Chondrocyte (in vitro differentiated cells): ENCODE measurements at regions not wholly inside any gene's neighbourhood (a gene's known extent, or its start where the extent isn't known, plus 50 kb on each side); places are given as distances from the start of the nearest gene placed in this dataset.
"Not testable (repeated sequence)": the region's sequence is repeated elsewhere in the genome, so short reads cannot be mapped to it uniquely, and the experiment has no call there.

Source experiments
- DNase-seq: peaks from one replicate; pipeline ENCODE4 v3.0.0; 2021; ENCODE audit warnings: mixed read lengths, low spot score
- H3K27ac Mint-ChIP-seq: one replicate; pipeline ENCODE4 v1.8.0; 2021; ENCODE audit warnings: mild to moderate bottlenecking, moderate library complexity, mixed read lengths; ENCODE audit not compliant: unreplicated experiment
- H3K27me3 Mint-ChIP-seq: 2 replicates; pipeline ENCODE4 v1.8.0; 2021; ENCODE audit warnings: low read depth, mixed read lengths
- H3K36me3 Mint-ChIP-seq: 2 replicates; pipeline ENCODE4 v1.8.0; 2021; ENCODE audit warnings: low read depth, mixed read lengths
- H3K4me1 Mint-ChIP-seq: 2 replicates; pipeline ENCODE4 v1.8.0; 2021; ENCODE audit warnings: low read depth, mild to moderate bottlenecking, mixed read lengths
- H3K4me3 Mint-ChIP-seq: one replicate; pipeline ENCODE4 v1.8.0; 2021; ENCODE audit warnings: mild to moderate bottlenecking, moderate library complexity, mixed read lengths; ENCODE audit not compliant: unreplicated experiment
- H3K9me3 Mint-ChIP-seq: 2 replicates; pipeline ENCODE4 v1.8.0; 2021; ENCODE audit warnings: low read depth, mixed read lengths
- TF ChIP-seq, protein P1 (sequence below): fragments of 200-600 bp; sonication (generic); IDR thresholded peaks from 2 replicates; pipeline ENCODE4 v1.5.0; 2021; ENCODE audit warnings: antibody characterized with exemption, mild to moderate bottlenecking, moderate library complexity

DNA sequence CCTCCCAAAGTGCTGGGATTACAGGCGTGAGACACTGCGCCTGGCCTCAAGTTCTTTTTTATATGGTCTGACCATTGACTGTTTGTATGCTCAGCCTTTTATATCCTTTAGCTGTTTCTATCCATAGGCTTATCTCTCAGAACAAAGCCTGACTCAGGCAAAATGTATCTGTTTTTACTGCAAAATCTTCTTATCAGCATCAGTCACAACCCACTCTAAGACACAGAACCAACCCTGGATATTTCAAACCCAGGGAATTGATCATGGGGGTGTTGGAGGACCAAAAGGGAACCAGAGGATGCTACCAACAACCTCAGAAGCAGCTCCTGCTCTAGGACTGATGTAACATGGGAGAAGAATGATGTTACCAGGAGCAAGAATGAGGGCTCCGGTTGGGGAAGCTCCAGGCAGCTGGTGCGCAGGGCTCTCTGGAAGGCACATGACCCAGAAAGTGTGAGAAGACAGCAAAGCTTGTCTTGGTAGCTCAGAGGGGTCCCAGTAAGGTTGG, 75.3 kb upstream of the NCK2 start:
- H3K36me3 Mint-ChIP-seq = peaks cover 9% of the 10 kb centered on the region
- DNase-seq = no peak
- no peak overlapping the region for H3K4me3 Mint-ChIP-seq
- TF ChIP-seq, protein P1, sequence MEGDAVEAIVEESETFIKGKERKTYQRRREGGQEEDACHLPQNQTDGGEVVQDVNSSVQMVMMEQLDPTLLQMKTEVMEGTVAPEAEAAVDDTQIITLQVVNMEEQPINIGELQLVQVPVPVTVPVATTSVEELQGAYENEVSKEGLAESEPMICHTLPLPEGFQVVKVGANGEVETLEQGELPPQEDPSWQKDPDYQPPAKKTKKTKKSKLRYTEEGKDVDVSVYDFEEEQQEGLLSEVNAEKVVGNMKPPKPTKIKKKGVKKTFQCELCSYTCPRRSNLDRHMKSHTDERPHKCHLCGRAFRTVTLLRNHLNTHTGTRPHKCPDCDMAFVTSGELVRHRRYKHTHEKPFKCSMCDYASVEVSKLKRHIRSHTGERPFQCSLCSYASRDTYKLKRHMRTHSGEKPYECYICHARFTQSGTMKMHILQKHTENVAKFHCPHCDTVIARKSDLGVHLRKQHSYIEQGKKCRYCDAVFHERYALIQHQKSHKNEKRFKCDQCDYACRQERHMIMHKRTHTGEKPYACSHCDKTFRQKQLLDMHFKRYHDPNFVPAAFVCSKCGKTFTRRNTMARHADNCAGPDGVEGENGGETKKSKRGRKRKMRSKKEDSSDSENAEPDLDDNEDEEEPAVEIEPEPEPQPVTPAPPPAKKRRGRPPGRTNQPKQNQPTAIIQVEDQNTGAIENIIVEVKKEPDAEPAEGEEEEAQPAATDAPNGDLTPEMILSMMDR = no peak
- H3K27ac Mint-ChIP-seq = no peak overlapping the region
- peaks cover 3% of the 10 kb centered on the region for H3K27me3 Mint-ChIP-seq
- peaks cover 29% of the 10 kb centered on the region for H3K9me3 Mint-ChIP-seq
- peaks cover 3% of the 10 kb centered on the region for H3K4me1 Mint-ChIP-seq

GRCh38 chr2:105665480-105665879, 79.2 kb upstream of the NCK2 start:
- peaks cover 10% of the 10 kb centered on the region for H3K27me3 Mint-ChIP-seq
- no peak overlapping the region for H3K27ac Mint-ChIP-seq
- no peak overlapping the region for H3K4me3 Mint-ChIP-seq
- peaks cover 40% of the 10 kb centered on the region for H3K9me3 Mint-ChIP-seq
- no peaks in the 10 kb centered on the region for H3K4me1 Mint-ChIP-seq
- TF ChIP-seq, protein P1 = no peak
- no peak for DNase-seq
- peaks cover 11% of the 10 kb centered on the region for H3K36me3 Mint-ChIP-seq

GRCh38 chr2:105660489-105660888, 84.2 kb upstream of the NCK2 start:
- Mint-ChIP-seq H3K4me1 (no peaks in the 10 kb centered on the region), H3K27me3 (peaks cover 12% of the 10 kb centered on the region), H3K4me3 (no peak overlapping the region), H3K36me3 (peaks cover 9% of the 10 kb centered on the region), H3K9me3 (peaks cover 29% of the 10 kb centered on the region), H3K27ac (no peak overlapping the region)
- TF ChIP-seq, protein P1 = no peak
- DNase-seq = no peak

DNA sequence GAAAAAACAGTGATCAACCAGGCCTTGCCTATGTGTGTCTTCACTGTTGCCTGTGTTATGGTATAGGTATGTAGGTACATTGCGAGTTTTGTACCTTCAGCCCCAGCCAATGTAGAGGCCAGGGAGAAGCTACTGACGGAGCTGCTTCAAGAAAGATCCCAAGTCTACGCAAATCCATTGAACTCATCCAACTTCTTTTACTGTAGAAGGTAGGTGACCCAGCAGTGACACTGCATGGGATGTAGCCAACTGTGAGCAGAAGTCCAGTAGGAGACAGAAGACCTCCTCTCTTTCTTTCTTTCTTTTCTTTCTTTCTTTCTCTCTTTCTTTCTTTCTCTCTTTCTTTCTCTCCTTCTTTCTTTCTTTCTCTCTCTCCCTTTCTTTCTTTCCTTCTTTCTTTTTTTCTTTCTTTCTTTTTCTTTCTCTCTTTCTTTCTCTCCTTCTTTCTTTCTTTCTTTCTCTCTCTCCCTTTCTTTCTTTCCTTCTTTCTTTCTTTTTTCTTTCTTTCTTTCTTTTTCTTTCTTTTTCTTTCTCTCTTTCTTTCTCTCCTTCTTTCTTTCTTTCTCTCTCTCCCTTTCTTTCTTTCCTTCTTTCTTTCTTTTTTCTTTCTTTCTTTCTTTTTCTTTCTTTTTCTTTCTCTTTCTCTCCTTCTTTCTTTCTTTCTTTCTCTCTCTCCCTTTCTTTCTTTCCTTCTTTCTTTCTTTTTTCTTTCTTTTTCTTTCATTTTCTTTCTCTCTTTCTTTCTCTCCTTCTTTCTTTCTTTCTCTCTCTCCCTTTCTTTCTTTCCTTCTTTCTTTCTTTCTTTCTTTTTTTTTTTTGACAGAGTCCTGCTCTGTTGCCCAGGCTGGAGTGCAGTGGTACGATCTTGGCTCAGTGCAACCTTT, 88.7 kb upstream of the NCK2 start:
- H3K27me3 Mint-ChIP-seq, H3K4me1 Mint-ChIP-seq, H3K9me3 Mint-ChIP-seq, H3K4me3 Mint-ChIP-seq, H3K27ac Mint-ChIP-seq, DNase-seq, H3K36me3 Mint-ChIP-seq: not testable (repeated sequence)

DNA sequence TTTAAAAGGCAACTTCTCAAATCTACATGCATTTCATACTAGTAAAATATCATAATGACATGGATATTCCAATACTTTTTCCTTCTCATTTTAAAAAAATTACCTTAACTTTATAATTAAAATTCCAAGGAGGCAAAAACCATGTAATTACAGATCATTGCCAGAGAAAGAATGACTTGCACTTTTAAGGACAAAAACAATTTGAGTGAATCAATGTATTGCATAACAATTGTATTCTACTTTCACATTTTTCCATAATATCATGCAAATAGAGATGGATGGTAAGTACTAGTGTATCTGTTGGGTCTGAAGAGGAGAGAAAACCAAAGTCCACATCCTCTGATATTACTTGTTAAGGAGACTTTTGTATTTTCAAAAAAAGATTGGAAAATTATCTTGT, 89.5 kb upstream of the NCK2 start:
- TF ChIP-seq, protein P1 = no peak

More for the DNA sequence above, 89.5 kb upstream of the NCK2 start:
- Mint-ChIP-seq H3K27me3 (peaks cover 6% of the 10 kb centered on the region), H3K4me1 (no peaks in the 10 kb centered on the region), H3K4me3 (no peak overlapping the region), H3K27ac (no peak overlapping the region), H3K9me3 (peaks cover 9% of the 10 kb centered on the region), H3K36me3 (peaks cover 2% of the 10 kb centered on the region)
- DNase-seq = no peak
